Stimulated activated CD8-positive, alpha-beta memory T cell treated with anti-CD3 and anti-CD28 coated beads, Interleukin-12 subunit alpha, Interleukin-12 subunit beta, amount 100 ng/mL, for 24 hours (primary cell): ENCODE measurements at regions not wholly inside any gene's neighbourhood (a gene's known extent, or its start where the extent isn't known, plus 50 kb on each side); places are given as distances from the start of the nearest gene placed in this dataset.
"Not testable (repeated sequence)": the region's sequence is repeated elsewhere in the genome, so short reads cannot be mapped to it uniquely, and the experiment has no call there.

Source experiments
- DNase-seq: peaks from one replicate; pipeline ENCODE4 v3.0.0-alpha.2; 2020; ENCODE audit errors: extremely low read depth

DNA sequence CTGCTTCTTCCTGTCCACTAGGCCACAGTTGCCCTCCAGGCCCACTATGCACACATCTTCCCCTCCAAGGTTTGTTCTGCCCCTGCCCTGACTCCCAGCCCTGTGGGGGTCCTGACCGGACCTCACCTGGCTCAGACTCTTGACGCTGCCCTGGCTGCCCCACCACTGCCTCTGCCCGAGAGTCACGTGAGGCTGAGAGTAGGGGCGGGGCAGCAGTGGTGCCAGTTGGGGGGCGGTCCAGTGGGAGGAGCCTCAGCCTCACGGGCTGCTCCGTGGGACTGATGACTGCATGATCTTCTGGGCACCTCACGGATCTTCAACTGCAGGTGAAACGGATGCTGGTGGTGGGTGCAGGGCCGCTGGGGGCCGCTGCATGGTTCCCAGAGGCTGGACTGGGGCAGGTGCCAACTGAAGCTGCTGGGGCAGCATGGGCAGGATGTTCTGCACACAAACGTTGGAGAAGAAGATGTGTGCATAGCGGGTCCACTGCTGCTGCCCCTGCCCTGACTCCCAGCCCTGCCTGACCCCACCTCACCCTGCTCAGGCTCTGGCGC lies 77.6 kb downstream of the HHIPL2 start:
- not testable (repeated sequence) for DNase-seq

GRCh38 chr1:222466150-222466865 lies 81.6 kb downstream of the HHIPL2 start:
- no peak for DNase-seq

DNA sequence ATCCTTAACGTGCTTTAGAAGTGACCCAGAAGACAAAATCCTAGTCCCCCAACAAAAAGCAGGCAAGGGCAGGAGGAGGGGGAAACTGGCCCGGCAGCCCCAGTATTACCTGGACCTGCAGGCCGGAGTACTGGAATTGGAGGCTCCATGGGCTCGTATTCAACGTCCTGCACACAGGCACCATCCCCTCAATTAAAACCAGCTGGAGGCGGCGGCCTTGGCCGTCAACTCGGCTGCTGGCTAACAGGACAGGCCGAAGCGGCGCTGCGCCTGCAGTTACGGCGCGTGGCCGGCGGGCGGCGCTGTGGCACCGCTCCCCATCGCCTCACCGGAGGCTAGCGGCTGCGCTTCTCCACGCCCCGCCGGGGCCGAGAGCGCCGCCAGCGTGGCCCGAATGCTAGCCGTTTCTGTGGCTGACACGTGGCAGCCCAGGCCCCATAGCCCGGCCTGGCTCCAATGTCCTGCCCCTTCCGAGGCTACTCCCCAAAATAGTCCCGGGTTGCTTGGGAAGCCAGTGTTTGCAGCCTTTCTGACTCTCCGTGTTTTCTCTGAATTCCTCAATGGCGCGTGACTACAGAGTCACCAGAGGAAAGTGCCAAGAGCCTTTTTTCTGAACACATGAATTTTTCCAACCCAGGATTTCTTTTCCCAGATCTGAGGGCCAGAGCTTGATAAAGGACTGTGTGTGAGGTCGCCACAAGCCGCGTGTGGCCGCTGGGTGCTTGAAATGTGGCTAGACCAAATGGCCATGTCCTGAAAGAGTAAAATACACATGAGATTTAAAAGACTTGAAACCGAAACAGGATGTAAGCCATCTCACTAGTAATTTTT lies 82.5 kb downstream of the HHIPL2 start:
- peak; percentile 49 for DNase-seq

DNA sequence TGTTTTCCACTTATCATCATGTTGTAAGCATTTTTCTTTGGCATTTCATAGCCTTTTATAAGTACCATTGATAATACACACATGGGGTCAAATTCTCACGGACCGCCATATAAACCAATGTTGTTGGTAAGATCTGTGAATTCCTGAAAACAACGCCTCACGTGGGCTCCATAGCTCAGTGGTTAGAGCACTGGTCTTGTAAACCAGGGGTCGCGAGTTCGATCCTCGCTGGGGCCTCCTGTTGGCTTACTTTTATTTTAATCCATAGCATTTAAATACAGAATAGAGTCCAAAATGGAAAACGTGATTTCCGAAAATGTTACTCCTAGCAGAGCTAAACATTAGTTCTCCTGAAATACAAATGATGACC lies 83.1 kb downstream of the HHIPL2 start:
- peak; percentile 31 for DNase-seq

DNA sequence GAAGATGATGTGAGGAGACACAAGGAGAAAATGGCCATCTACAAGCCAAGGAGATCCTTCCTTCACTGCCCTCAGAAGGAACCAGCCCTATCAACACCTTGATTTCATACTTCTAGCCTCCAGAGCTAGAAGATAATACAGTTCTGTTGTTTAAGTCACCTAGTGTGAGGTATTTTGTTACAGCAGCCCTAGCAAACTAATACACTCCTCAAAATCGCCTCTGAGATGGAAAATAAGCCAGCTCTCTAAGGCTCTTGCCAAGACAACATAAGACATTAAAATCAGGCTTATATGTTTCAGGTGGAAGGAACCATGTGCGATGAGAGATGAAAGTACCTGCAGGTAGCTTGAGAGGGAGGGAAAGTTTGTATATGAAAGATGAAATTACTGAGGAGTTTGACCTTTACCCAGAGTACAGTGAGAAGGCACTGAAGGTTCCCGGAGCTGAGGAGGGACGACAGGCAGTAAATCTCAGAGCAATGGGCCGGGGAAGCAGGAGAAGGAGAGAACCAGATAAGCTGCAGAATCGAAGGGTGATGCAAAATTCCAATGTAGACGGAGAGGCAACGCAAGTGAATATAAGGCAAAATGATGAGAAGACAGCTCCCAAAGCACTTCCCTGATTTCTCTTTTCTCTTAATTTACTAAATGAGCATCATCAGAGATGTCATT lies 84.7 kb downstream of the HHIPL2 start:
- no peak for DNase-seq

DNA sequence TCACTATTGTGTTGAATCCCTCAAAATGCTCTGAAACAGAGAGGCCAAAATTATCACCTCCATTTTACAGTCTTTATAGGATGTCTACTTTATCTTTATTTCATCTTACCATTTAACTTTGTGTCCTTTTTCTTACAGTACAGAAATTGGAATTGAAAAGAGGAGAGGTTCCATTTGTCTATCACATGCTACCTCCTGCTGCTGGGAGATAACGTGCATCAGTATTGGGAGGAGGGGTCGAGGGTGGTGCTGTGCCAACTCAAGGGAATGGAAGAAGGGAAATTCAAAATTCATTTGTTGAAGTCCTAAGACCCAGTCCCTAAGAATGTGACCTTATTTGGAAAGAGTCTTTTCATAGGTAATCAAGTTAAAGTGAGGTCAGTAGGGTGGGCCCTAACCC lies 85.3 kb downstream of the HHIPL2 start:
- no peak for DNase-seq

DNA sequence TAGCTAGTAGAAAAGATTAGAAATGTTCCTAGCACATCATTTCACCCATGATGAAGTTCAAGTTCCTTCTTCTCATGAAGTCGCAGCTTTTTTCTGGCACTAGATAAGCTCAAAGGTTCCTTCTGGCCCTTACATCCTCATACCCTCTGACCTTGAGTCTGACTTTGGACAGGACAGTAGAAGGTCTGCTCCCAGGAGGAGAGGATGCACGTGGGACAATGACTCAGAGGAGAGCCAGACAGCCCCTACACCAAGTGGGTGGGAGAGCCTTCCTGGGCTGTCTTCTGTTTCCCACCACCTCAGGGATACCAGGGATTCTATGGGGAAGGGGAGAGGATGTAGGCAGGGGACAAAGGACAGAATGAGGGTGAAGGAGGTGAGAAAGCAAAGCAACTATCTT lies 86.0 kb downstream of the HHIPL2 start:
- DNase-seq, result no peak

DNA sequence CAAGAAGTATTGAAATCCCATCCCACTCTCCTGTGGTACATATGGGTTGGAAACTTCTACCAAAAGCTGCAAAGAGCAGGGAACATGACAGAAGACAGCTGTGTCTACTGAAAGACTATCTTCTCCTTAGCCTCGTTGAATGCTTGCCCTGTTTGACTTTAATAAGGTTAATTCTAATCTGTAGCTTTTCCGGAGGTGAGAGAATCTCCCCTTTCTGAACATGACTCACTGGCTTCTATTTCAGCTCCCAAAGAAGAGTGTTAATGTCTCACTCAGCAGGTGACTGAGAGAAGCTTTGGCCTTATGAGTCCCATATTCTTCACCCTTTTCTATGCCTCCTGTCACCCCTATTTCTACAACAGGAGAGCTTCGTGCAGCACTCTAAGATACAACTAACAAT lies 88.3 kb downstream of the HHIPL2 start:
- no peak for DNase-seq

- no peak for DNase-seq
Observed at GRCh38 chr1:222457513-222457912, 90.4 kb downstream of the HHIPL2 start.

DNA sequence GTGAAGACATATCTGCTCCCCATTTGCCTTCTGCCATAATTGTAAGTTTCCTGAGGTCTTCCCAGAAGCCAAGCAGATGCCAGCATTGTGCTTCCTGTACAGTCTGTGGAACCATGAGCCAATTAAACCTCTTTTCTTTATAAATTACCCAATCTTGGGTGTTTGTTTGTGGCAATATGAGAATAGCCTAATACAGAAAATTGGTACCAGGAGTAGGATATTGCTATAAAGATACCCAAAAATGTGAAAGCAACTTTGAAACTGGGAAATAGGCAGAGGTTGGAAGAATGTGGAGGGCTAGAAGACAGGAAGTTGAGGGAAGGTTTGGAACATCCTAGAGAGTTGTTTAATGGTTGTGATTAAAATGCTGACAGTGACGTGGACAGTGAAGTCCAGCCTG lies 90.8 kb downstream of the HHIPL2 start:
- no peak for DNase-seq

DNA sequence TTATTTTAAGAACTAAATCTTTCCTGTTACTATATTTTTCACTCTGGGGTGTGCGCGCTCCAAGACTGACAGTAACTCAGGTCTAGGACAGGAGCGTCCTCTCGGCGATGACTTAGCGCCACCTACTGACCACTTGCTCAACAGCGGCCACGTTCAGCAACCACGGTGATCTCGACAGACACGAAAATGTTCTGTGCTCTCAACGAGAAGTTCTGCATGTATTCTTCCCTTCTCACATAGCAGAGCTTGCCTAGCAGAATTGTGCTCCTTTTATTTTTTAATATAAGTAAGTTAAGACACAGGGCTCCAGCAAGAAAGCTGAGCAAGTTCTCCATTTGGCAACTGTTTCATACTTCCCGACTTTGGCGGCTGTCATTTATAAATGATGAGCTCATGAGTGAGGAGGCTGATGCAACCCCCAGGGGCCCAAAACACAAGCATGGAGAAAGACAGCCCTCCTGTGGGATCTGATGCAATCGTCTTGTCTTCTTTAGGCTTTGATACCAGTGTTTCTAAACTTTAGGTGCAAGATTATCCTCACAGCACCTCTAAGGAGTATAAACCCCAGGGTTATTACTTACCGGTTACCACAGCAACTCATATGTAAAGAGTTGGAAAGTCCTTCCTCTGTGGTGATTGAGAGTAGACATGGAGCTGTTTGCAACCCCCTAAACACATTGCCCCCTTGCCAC lies 92.6 kb downstream of the HHIPL2 start:
- DNase-seq, result peak; percentile 35

DNA sequence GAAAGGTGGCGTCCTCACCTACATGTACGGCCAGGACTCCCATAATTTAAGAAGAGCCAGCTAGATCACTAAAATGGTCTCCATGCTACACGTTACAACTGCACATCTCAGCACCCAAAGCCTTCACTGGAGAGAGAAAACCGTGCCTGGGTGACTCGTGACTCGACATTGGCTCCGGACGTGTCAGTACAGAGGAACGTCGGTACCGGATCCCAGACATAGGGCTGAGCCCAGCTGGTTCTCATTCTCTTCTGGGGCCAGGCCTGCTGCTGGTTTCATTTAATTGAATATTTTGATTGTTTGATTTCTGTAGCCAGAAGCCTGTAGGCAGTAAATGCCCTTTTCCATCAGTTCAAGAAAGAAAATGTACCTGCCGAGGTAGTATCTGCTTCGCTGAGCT lies 93.1 kb downstream of the HHIPL2 start:
- no peak for DNase-seq

DNA sequence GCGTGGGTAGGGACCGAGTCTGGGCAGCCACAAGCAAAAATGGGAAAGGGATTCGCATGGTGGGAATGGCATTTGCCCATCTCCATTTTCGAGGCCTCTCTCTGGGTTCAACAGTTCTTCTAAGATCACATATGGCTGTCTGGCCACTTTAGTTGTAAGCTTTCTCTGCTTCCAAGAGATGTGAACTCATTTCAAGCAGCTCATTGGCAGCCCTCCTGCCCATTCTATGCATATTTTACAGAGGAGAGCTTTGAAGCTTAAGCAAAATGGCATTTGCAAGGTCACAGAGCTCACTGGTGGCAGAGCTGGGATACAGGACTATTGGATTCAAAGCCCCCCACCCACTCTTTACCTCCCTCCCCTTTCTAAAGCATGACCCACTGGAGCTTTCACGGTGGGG lies 93.7 kb downstream of the HHIPL2 start:
- DNase-seq, result no peak

GRCh38 chr1:222452031-222452430 lies 95.9 kb downstream of the HHIPL2 start:
- DNase-seq, result no peak

GRCh38 chr1:222443566-222443965 lies 104.3 kb downstream of the HHIPL2 start:
- DNase-seq, result no peak

DNA sequence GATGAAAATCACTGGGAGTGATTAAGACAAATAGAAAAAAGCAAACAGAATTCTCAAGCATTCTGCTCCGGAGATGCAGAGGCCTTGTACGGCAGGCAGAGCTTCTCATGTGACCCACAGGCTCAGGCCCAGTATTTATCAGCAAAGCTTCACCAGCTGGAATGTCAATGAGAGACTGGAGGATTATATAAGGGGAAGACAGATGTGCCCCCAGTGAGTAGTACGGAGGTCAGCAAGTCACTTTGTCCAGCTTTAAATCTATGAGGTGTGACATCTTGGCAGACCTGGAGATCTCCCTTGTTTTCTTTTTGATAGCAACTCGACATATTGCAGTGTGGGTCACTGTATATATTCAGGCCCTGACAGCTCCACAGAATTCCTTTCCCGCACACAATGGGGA lies 106.8 kb downstream of the HHIPL2 start:
- DNase-seq, result no peak

GRCh38 chr1:222424826-222425225 lies 123.1 kb downstream of the HHIPL2 start:
- no peak for DNase-seq

DNA sequence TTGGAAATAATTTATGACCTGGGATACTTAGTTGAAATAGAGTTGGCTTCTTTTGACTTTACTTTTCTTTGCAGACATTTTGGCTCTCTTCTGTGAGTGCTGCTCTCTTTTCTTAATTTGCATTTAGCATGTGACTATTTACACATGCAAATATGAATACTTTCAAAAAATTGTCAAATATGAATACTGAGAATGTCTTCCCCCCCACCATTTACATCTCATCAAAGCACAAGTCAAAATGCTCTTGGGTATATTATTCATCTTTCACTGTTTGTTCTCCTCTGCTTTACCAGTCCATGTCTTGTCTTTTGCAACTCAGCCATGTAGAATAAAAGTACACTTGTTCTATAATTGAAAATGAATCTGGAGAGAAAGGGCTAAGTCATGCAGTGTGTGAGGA lies 126.5 kb downstream of the HHIPL2 start:
- no peak for DNase-seq

DNA sequence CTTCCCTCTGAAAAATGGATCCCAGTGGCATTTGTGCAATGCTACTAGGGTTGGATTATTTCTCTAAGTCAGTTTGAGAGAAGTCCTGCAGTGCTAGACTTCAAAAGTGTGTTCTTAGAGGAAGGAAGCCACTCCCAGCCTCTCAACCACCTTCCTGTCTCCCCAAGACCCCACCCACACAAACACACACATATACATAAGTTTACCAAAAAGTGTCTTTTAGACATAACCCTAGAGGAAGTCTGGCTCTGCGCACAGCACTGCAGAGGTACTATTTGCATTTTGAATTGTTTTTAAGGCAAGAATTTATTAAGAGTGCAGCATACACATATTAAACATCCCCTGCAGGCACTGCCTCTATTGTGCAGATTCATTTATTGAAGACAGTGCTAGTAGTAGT lies 127.3 kb downstream of the HHIPL2 start:
- no peak for DNase-seq

- DNase-seq, result no peak
Observed at GRCh38 chr1:222418654-222419053, 129.2 kb downstream of the HHIPL2 start.

GRCh38 chr1:222417264-222417663 lies 130.6 kb downstream of the HHIPL2 start:
- DNase-seq, result no peak
